ENCODE measurements at regions not wholly inside any gene's neighbourhood (a gene's known extent, or its start where the extent isn't known, plus 50 kb on each side); places are given as distances from the start of the nearest gene placed in this dataset.
"Not testable (repeated sequence)": the region's sequence is repeated elsewhere in the genome, so short reads cannot be mapped to it uniquely, and the experiment has no call there.

DNA sequence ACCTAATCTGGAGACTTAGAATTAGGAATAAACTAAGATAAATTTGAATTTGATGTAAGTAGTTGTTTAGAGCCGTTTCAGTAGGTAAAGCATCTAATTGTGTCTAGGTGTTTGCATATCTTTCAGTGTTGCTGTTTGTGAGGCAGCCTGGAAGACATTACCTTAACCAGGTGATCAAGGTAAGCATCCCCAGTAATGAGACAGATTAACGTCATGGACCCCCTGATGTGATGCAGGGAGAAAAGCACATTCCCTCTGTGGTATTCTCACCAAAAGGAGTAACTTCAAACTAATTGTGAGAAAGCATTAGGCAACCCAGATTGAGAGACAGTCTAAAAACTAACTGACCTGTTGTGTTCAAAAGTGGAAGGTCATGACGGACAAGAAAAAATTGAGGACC is 251.6 kb downstream of the NUAK1 start:
- Histone ChIP-seq H2AFZ (no peak overlapping the region), H3K4me3 (ENCODE audit: low read depth, low read length) (no peak overlapping the region), H3K9me3 (ENCODE audit: control insufficient read depth, low read length) (no peaks in the 10 kb centered on the region), H3K4me2 (ENCODE audit: low read length) (no peak overlapping the region), H3K4me1 (no peaks in the 10 kb centered on the region), H3K27me3 (ENCODE audit: control insufficient read depth, insufficient read depth, low read length) (no peaks in the 10 kb centered on the region), H3K27ac (no peak overlapping the region), H3K79me2 (no peaks in the 10 kb centered on the region), H3K36me3 (ENCODE audit: control insufficient read depth, insufficient read depth, low read length) (no peaks in the 10 kb centered on the region), H3K9ac (no peak overlapping the region)
- TF ChIP-seq, protein P1, sequence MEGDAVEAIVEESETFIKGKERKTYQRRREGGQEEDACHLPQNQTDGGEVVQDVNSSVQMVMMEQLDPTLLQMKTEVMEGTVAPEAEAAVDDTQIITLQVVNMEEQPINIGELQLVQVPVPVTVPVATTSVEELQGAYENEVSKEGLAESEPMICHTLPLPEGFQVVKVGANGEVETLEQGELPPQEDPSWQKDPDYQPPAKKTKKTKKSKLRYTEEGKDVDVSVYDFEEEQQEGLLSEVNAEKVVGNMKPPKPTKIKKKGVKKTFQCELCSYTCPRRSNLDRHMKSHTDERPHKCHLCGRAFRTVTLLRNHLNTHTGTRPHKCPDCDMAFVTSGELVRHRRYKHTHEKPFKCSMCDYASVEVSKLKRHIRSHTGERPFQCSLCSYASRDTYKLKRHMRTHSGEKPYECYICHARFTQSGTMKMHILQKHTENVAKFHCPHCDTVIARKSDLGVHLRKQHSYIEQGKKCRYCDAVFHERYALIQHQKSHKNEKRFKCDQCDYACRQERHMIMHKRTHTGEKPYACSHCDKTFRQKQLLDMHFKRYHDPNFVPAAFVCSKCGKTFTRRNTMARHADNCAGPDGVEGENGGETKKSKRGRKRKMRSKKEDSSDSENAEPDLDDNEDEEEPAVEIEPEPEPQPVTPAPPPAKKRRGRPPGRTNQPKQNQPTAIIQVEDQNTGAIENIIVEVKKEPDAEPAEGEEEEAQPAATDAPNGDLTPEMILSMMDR (IDR thresholded peaks at IDR 0.05), result no peak

GRCh38 chr12:105888696-105889095 is 250.1 kb downstream of the NUAK1 start:
- TF ChIP-seq, protein P1 (IDR thresholded peaks at IDR 0.05), result no peak
- H3K27me3 ChIP-seq (ENCODE audit: control insufficient read depth, insufficient read depth, low read length), result no peaks in the 10 kb centered on the region
- H3K79me2 ChIP-seq, result no peaks in the 10 kb centered on the region
- H3K4me3 ChIP-seq (ENCODE audit: low read depth, low read length), result no peak overlapping the region
- no peak overlapping the region for H2AFZ ChIP-seq
- no peak overlapping the region for H3K4me2 ChIP-seq (ENCODE audit: low read length)
- H3K27ac ChIP-seq, result no peak overlapping the region
- no peaks in the 10 kb centered on the region for H3K9me3 ChIP-seq (ENCODE audit: control insufficient read depth, low read length)
- no peak overlapping the region for H3K9ac ChIP-seq
- H3K36me3 ChIP-seq (ENCODE audit: control insufficient read depth, insufficient read depth, low read length), result no peaks in the 10 kb centered on the region
- H3K4me1 ChIP-seq, result no peaks in the 10 kb centered on the region

DNA sequence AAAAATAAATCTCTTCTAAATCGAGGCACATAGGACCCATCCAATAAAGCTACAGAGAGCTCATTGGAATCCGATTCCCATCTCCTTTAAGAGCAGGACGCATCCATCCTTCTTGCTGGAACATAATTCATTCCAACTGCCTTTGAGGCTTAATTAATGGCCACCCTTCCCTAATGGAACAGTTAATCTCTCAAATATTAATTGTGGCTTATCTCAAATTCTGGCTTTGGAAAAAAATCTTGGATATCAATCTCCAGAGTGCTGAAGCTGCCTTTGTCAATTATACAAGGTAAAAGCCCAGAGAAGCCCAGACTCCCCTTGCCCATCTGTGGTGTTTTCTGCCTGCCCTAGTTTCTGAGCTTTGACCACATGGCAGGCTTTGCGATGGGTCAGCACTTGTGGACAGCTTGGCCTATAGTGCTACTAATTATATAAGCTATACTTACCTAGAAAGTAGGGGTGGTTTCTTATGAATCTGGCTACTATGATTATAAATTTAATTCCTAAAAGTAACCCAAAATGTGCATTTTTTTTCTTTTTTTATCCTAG is 246.3 kb downstream of the NUAK1 start:
- Histone ChIP-seq H3K9me3 (ENCODE audit: control insufficient read depth, low read length) (no peaks in the 10 kb centered on the region), H3K4me3 (ENCODE audit: low read depth, low read length) (no peak overlapping the region), H3K79me2 (no peaks in the 10 kb centered on the region), H2AFZ (no peak overlapping the region), H3K4me1 (no peaks in the 10 kb centered on the region), H3K36me3 (ENCODE audit: control insufficient read depth, insufficient read depth, low read length) (no peaks in the 10 kb centered on the region), H3K27me3 (ENCODE audit: control insufficient read depth, insufficient read depth, low read length) (no peaks in the 10 kb centered on the region), H3K4me2 (ENCODE audit: low read length) (no peak overlapping the region), H3K9ac (no peak overlapping the region), H3K27ac (no peak overlapping the region)
- TF ChIP-seq, protein P1 (IDR thresholded peaks at IDR 0.05), result no peak

DNA sequence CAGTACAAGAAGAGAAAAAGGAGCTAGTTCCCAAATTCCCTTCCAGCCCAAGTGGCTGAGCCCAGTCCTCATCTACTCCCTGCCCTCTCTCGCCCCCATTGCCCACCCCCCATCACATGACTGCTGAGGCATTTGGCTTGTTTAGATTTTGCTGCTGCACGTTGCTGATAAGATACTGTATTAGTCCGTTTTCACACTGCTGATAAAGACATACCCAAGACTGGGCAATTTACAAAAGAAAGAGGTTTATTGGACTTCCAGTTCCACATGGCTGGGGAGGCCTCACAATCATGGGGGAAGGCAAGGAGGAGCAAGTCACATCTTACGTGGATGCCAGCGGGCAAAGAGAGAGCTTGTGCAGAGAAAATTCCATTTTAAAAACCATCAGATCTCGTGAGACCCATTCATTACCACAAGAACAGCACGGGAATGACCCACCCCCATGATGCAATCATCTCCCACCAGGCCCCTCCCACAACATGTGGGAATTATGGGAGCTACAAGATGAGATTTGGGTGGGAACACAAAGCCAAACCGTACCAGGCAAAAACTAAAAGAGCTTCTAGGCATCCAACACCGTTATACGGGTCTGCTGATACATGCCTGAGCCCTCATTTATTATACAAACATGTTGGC is 243.4 kb downstream of the NUAK1 start:
- not testable (repeated sequence) for H3K4me2 ChIP-seq (ENCODE audit: low read length)

GRCh38 chr12:105897311-105897725 is 241.4 kb downstream of the NUAK1 start:
- no peak overlapping the region for H3K9ac ChIP-seq
- no peaks in the 10 kb centered on the region for H3K27me3 ChIP-seq (ENCODE audit: control insufficient read depth, insufficient read depth, low read length)
- no peaks in the 10 kb centered on the region for H3K36me3 ChIP-seq (ENCODE audit: control insufficient read depth, insufficient read depth, low read length)
- H3K79me2 ChIP-seq, result no peaks in the 10 kb centered on the region
- TF ChIP-seq, protein P1 (IDR thresholded peaks at IDR 0.05), result no peak
- no peak overlapping the region for H3K4me3 ChIP-seq (ENCODE audit: low read depth, low read length)
- H3K4me1 ChIP-seq, result no peaks in the 10 kb centered on the region
- no peak overlapping the region for H2AFZ ChIP-seq
- no peak overlapping the region for H3K27ac ChIP-seq
- no peaks in the 10 kb centered on the region for H3K9me3 ChIP-seq (ENCODE audit: control insufficient read depth, low read length)
- H3K4me2 ChIP-seq (ENCODE audit: low read length), result no peak overlapping the region

More for the DNA sequence above, 243.4 kb downstream of the NUAK1 start:
- H3K9ac ChIP-seq; H2AFZ ChIP-seq; H3K4me3 ChIP-seq (ENCODE audit: low read depth, low read length); H3K4me1 ChIP-seq; H3K9me3 ChIP-seq (ENCODE audit: control insufficient read depth, low read length); H3K36me3 ChIP-seq (ENCODE audit: control insufficient read depth, insufficient read depth, low read length); H3K27me3 ChIP-seq (ENCODE audit: control insufficient read depth, insufficient read depth, low read length); H3K79me2 ChIP-seq; H3K27ac ChIP-seq: not testable (repeated sequence)

DNA sequence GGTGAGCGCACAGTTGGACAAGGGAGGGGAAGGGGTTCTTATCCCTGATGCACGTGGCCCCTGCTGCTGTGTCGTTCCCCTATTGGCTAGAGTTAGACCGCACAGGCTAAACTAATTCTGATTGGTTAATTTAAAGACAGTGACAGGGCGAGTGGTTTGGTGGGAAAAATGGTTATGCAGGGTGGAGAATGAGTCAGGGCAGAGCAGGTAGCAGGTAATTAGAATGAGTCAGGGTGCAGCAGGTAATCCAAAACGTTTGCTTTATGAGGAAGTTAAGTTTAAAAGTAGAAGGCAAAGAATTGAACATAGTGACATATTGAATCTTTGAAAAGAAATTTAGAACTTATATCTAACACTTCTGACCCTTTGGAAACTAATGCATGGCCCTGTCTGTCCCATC is 240.5 kb downstream of the NUAK1 start:
- not testable (repeated sequence) for H2AFZ ChIP-seq; H3K4me3 ChIP-seq (ENCODE audit: low read depth, low read length); H3K27ac ChIP-seq; H3K36me3 ChIP-seq (ENCODE audit: control insufficient read depth, insufficient read depth, low read length); H3K9ac ChIP-seq; H3K9me3 ChIP-seq (ENCODE audit: control insufficient read depth, low read length); H3K4me1 ChIP-seq; H3K79me2 ChIP-seq; H3K4me2 ChIP-seq (ENCODE audit: low read length); H3K27me3 ChIP-seq (ENCODE audit: control insufficient read depth, insufficient read depth, low read length)
